MM.1S (cell line): ENCODE measurements at regions not wholly inside any gene's neighbourhood (a gene's known extent, or its start where the extent isn't known, plus 50 kb on each side); places are given as distances from the start of the nearest gene placed in this dataset.

Experiments used
- DNase-seq: peaks from one replicate; pipeline ENCODE4 v3.0.0-alpha.2; 2015
- H2AFZ ChIP-seq: fragments of 300-600 bp; sonication (generic); 2 replicates; pipeline ENCODE4 v1.6.0; 2016; ENCODE audit warnings: antibody characterized with exemption, low read length
- H3F3A ChIP-seq: fragments of 300-600 bp; sonication (generic); 2 replicates; pipeline ENCODE4 v1.6.1; 2016; ENCODE audit warnings: mild to moderate bottlenecking, antibody characterized with exemption, low read length, moderate library complexity, mixed read lengths; ENCODE audit not compliant: insufficient read depth
- H3K27ac ChIP-seq: fragments of 300-600 bp; sonication (generic); 2 replicates; pipeline ENCODE4 v1.5.1; 2016; ENCODE audit warnings: mild to moderate bottlenecking, low read length
- H3K27me3 ChIP-seq: fragments of 300-600 bp; sonication (generic); replicated peaks from 2 replicates; pipeline ENCODE4 v1.6.0; 2016; ENCODE audit warnings: low read length; ENCODE audit not compliant: insufficient read depth
- H3K36me3 ChIP-seq: fragments of 300-600 bp; sonication (generic); replicated peaks from 2 replicates; pipeline ENCODE4 v1.6.1; 2016; ENCODE audit warnings: mild to moderate bottlenecking, low read length, mixed read lengths; ENCODE audit not compliant: insufficient read depth
- H3K4me1 ChIP-seq: fragments of 300-600 bp; sonication (generic); 2 replicates; pipeline ENCODE4 v1.6.1; 2016; ENCODE audit warnings: low read length, mixed read lengths
- H3K4me2 ChIP-seq: fragments of 300-600 bp; sonication (generic); 2 replicates; pipeline ENCODE4 v1.6.0; 2016; ENCODE audit warnings: low read depth, low read length
- H3K4me3 ChIP-seq: fragments of 300-600 bp; sonication (generic); 2 replicates; pipeline ENCODE4 v1.5.1; 2016; ENCODE audit warnings: low read length, mixed read lengths
- H3K79me2 ChIP-seq: fragments of 300-600 bp; sonication (generic); 2 replicates; pipeline ENCODE4 v1.6.1; 2016; ENCODE audit warnings: mixed run types, low read length, mixed read lengths
- H3K9ac ChIP-seq: fragments of 300-600 bp; sonication (generic); 2 replicates; pipeline ENCODE4 v1.6.1; 2016; ENCODE audit warnings: low read length, mixed read lengths
- H3K9me2 ChIP-seq: fragments of 300-600 bp; sonication (generic); replicated peaks from 2 replicates; pipeline ENCODE4 v1.6.1; 2016; ENCODE audit warnings: mild to moderate bottlenecking, low read length, mixed read lengths; ENCODE audit not compliant: insufficient read depth
- H3K9me3 ChIP-seq: fragments of 300-600 bp; sonication (generic); replicated peaks from 2 replicates; pipeline ENCODE4 v1.6.1; 2016; ENCODE audit warnings: mild to moderate bottlenecking, low read length, mixed read lengths; ENCODE audit not compliant: insufficient read depth
- H4K20me1 ChIP-seq: fragments of 300-600 bp; sonication (generic); 2 replicates; pipeline ENCODE4 v1.6.1; 2016; ENCODE audit warnings: mild to moderate bottlenecking, low read length, moderate library complexity, mixed read lengths; ENCODE audit not compliant: insufficient read depth
- EZH2 ChIP-seq: fragments of 300-600 bp; sonication (generic); optimal IDR thresholded peaks from 2 replicates; pipeline ENCODE3; 2017; ENCODE audit warnings: low read depth, mild to moderate bottlenecking, antibody characterized with exemption, low read length, mixed read lengths
- EZH2phosphoT487 ChIP-seq: fragments of 300-600 bp; sonication (generic); IDR thresholded peaks from 2 replicates; pipeline ENCODE4 v1.6.1; 2018; ENCODE audit warnings: antibody characterized with exemption, low read length
- TF ChIP-seq, protein P1 (sequence below): fragments of 300-600 bp; sonication (generic); IDR thresholded peaks from 2 replicates; pipeline ENCODE4 v1.5.1; 2016; ENCODE audit warnings: antibody characterized with exemption, low read length, mixed read lengths

GRCh38 chr11:92692826-92693546 lies 276.5 kb upstream of the MTNR1B start:
- no peaks in the 10 kb centered on the region for H3K36me3 ChIP-seq
- H4K20me1 ChIP-seq, result no peaks in the 10 kb centered on the region
- no peak overlapping the region for H3K4me3 ChIP-seq
- no peak overlapping the region for H3K9ac ChIP-seq
- H3K9me3 ChIP-seq, result no peaks in the 10 kb centered on the region
- no peaks in the 10 kb centered on the region for H3K9me2 ChIP-seq
- H3K27me3 ChIP-seq, result no peaks in the 10 kb centered on the region
- DNase-seq, result no peak
- no peaks in the 10 kb centered on the region for H3F3A ChIP-seq
- no peak overlapping the region for H3K27ac ChIP-seq
- H3K4me1 ChIP-seq, result no peaks in the 10 kb centered on the region
- no peaks in the 10 kb centered on the region for H3K79me2 ChIP-seq
- no peak overlapping the region for H2AFZ ChIP-seq
- H3K4me2 ChIP-seq, result no peak overlapping the region
- TF ChIP-seq, protein P1, sequence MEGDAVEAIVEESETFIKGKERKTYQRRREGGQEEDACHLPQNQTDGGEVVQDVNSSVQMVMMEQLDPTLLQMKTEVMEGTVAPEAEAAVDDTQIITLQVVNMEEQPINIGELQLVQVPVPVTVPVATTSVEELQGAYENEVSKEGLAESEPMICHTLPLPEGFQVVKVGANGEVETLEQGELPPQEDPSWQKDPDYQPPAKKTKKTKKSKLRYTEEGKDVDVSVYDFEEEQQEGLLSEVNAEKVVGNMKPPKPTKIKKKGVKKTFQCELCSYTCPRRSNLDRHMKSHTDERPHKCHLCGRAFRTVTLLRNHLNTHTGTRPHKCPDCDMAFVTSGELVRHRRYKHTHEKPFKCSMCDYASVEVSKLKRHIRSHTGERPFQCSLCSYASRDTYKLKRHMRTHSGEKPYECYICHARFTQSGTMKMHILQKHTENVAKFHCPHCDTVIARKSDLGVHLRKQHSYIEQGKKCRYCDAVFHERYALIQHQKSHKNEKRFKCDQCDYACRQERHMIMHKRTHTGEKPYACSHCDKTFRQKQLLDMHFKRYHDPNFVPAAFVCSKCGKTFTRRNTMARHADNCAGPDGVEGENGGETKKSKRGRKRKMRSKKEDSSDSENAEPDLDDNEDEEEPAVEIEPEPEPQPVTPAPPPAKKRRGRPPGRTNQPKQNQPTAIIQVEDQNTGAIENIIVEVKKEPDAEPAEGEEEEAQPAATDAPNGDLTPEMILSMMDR, result no peak
- TF ChIP-seq EZH2phosphoT487, result no peak
- no peak for TF ChIP-seq EZH2

DNA sequence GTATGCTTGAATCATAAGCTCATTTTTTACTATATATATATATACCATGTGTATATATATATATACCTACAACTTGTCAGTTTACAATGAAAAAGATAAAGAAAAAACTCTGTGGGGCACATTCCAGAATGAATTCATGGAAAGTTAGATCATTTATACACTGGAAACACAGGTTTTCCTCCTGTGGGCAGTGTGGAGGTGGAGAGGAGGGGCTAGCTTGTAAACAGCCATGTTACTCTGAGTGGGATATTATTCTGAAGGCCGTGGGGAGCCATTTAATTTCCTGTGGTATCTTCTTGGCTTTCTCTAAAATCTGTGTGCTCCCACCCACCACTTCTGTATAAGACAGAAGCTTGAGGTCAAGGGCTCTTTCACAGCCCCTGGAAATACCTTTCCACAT lies 273.4 kb upstream of the MTNR1B start:
- no peak overlapping the region for H3K9ac ChIP-seq
- H3F3A ChIP-seq, result no peaks in the 10 kb centered on the region
- no peaks in the 10 kb centered on the region for H3K4me1 ChIP-seq
- H3K36me3 ChIP-seq, result no peaks in the 10 kb centered on the region
- no peak overlapping the region for H3K4me3 ChIP-seq
- DNase-seq, result no peak
- H3K27ac ChIP-seq, result no peak overlapping the region
- no peak overlapping the region for H2AFZ ChIP-seq
- H3K9me2 ChIP-seq, result no peaks in the 10 kb centered on the region
- H3K27me3 ChIP-seq, result no peaks in the 10 kb centered on the region
- no peaks in the 10 kb centered on the region for H3K9me3 ChIP-seq
- H4K20me1 ChIP-seq, result no peaks in the 10 kb centered on the region
- no peak overlapping the region for H3K4me2 ChIP-seq
- TF ChIP-seq, protein P1, result no peak
- TF ChIP-seq EZH2phosphoT487, result no peak
- TF ChIP-seq EZH2, result no peak
- H3K79me2 ChIP-seq, result no peaks in the 10 kb centered on the region

- Histone ChIP-seq H4K20me1 (no peaks in the 10 kb centered on the region), H2AFZ (no peak overlapping the region), H3K27me3 (no peaks in the 10 kb centered on the region), H3K36me3 (no peaks in the 10 kb centered on the region), H3K27ac (no peak overlapping the region), H3K4me1 (no peaks in the 10 kb centered on the region), H3K9me2 (no peaks in the 10 kb centered on the region), H3K4me2 (no peak overlapping the region), H3K4me3 (no peak overlapping the region), H3K9me3 (no peaks in the 10 kb centered on the region), H3F3A (no peaks in the 10 kb centered on the region), H3K79me2 (no peaks in the 10 kb centered on the region), H3K9ac (no peak overlapping the region)
- no peak for TF ChIP-seq EZH2
- TF ChIP-seq, protein P1, result no peak
- TF ChIP-seq EZH2phosphoT487, result no peak
- DNase-seq, result no peak
Observed at GRCh38 chr11:92697461-92698312, 271.8 kb upstream of the MTNR1B start.
